Mucosa of descending colon (tissue), 3 donors: ENCODE measurements at regions not wholly inside any gene's neighbourhood (a gene's known extent, or its start where the extent isn't known, plus 50 kb on each side); places are given as distances from the start of the nearest gene placed in this dataset.
"Not testable (repeated sequence)": the region's sequence is repeated elsewhere in the genome, so short reads cannot be mapped to it uniquely, and the experiment has no call there.

Source experiments
- ATAC-seq: fragments of 200-7000 bp; cut with Tn5 transposase; one replicate; pipeline ENCODE4 v1.9.1; 2020; ENCODE audit warnings: mild to moderate bottlenecking, moderate library complexity
- DNase-seq, 3 donors: peaks; one replicate each; pipeline ENCODE4 v3.0.0-alpha.2; 2020
- H3K36me3 ChIP-seq: fragments of 200-600 bp; one replicate; pipeline ENCODE4 v1.8.0; 2021; ENCODE audit warnings: low read depth, mild to moderate bottlenecking
- H3K4me1 ChIP-seq: fragments of 200-600 bp; one replicate; pipeline ENCODE4 v1.8.0; 2021; ENCODE audit warnings: low read depth, mild to moderate bottlenecking
- H3K4me3 ChIP-seq: fragments of 200-600 bp; one replicate; pipeline ENCODE4 v1.8.0; 2021; ENCODE audit warnings: mild to moderate bottlenecking
- H3K9me3 ChIP-seq: fragments of 200-600 bp; one replicate; pipeline ENCODE4 v1.8.0; 2021; ENCODE audit warnings: mild to moderate bottlenecking
- CTCF ChIP-seq: fragments of 200-600 bp; IDR thresholded peaks from one replicate; pipeline ENCODE4 v1.8.0; 2022; ENCODE audit warnings: antibody characterized with exemption, mild to moderate bottlenecking
- intact Hi-C, 2 donors: fragments of 100-400 bp; cut with DNase I in 1 of 2; cut with micrococcal nuclease in 1 of 2; formaldehyde crosslinking; loops; one replicate each; pipeline versions ENCODE4 v1.11.0 to v1.11.1; 2022; cut with DNase I, micrococcal nuclease
- donor health status: DM: no; HTN: no; CAD: no; lungs with moderate emphysema.
- donor health status: DM: no; HTN: no; CAD: no.
- donor health status: DM: no; HTN: yes; CAD: no.

GRCh38 chr15:96629511-96629910 lies 299.0 kb downstream of the NR2F2 start:
- DNase-seq, result peak in 2 of 3 donors; percentile 2 to 20
- no peak for ATAC-seq
- Histone ChIP-seq H3K36me3 (no peaks in the 10 kb centered on the region), H3K4me3 (no peak overlapping the region), H3K9me3 (no peaks in the 10 kb centered on the region), H3K4me1 (no peaks in the 10 kb centered on the region)
- intact Hi-C loops, result no loop called here
- TF ChIP-seq CTCF, result no peak

GRCh38 chr15:96638793-96639192 lies 308.3 kb downstream of the NR2F2 start:
- intact Hi-C loops, result no loop called here
- Histone ChIP-seq H3K4me3 (no peak overlapping the region), H3K9me3 (no peaks in the 10 kb centered on the region), H3K36me3 (no peaks in the 10 kb centered on the region), H3K4me1 (no peaks in the 10 kb centered on the region)
- ATAC-seq (no peak), DNase-seq (no peak)
- TF ChIP-seq CTCF, result no peak

- Histone ChIP-seq H3K4me3 (no peak overlapping the region), H3K4me1 (no peaks in the 10 kb centered on the region), H3K36me3 (no peaks in the 10 kb centered on the region), H3K9me3 (no peaks in the 10 kb centered on the region)
- intact Hi-C loops, result no loop called here
- DNase-seq (no peak), ATAC-seq (no peak)
- no peak for TF ChIP-seq CTCF
Measured at GRCh38 chr15:96645796-96646195, 315.3 kb downstream of the NR2F2 start.

- DNase-seq (no peak), ATAC-seq (no peak)
- TF ChIP-seq CTCF, result no peak
- intact Hi-C loops, result no loop called here
- no peak overlapping the region for H3K4me3 ChIP-seq
- no peaks in the 10 kb centered on the region for H3K36me3 ChIP-seq
- H3K4me1 ChIP-seq, result no peaks in the 10 kb centered on the region
- H3K9me3 ChIP-seq, result no peaks in the 10 kb centered on the region
Measured at GRCh38 chr15:96648866-96649265, 318.4 kb downstream of the NR2F2 start.

- intact Hi-C loops, result no loop called here
- no peak for ATAC-seq
- no peaks in the 10 kb centered on the region for H3K36me3 ChIP-seq
Measured at GRCh38 chr15:96657096-96657495, 326.6 kb downstream of the NR2F2 start.

GRCh38 chr15:96666979-96667378 lies 336.5 kb downstream of the NR2F2 start:
- H3K4me3 ChIP-seq, H3K4me1 ChIP-seq, intact Hi-C loops, H3K9me3 ChIP-seq, ATAC-seq, DNase-seq, H3K36me3 ChIP-seq: not testable (repeated sequence)

More at GRCh38 chr15:96657096-96657495, 326.6 kb downstream of the NR2F2 start:
- DNase-seq, result no peak
- Histone ChIP-seq H3K9me3 (no peaks in the 10 kb centered on the region), H3K4me3 (no peak overlapping the region), H3K4me1 (no peaks in the 10 kb centered on the region)
- TF ChIP-seq CTCF, result no peak
